GM12878 (cell line): ENCODE measurements at regions not wholly inside any gene's neighbourhood (a gene's known extent, or its start where the extent isn't known, plus 50 kb on each side); places are given as distances from the start of the nearest gene placed in this dataset.

Experiments
- ATAC-seq: fragments of 200-7000 bp; cut with Tn5 transposase; 3 replicates; pipeline ENCODE4 v1.9.1; 2020; ENCODE audit warnings: mild to moderate bottlenecking, moderate library complexity
- BruUV-seq: library from RNA; stranded (reverse); fragments of 400-500 nt; replicated peaks from 2 replicates; lab custom pipeline; 2021; lab: Mats Ljungman, UMichigan
- CTCF ChIA-PET: fragments of 300-600 bp; sonication (Branson Sonifier 250); formaldehyde crosslinking; extraction: SDS; loops from one replicate; lab custom pipeline; 2021; ENCODE audit warnings: inconsistent platforms; lab: Yijun Ruan, JAX
- POLR2A ChIA-PET: fragments of 350-600 bp; formaldehyde crosslinking; extraction: SDS; loops from one replicate; lab custom pipeline; 2021; ENCODE audit warnings: inconsistent platforms; lab: Charles Lee
- RAD21 ChIA-PET: fragments of 300-600 bp; sonication (Branson Sonifier 250); formaldehyde crosslinking; loops from one replicate; lab custom pipeline; 2023; ENCODE audit warnings: antibody characterized with exemption; ENCODE audit not compliant: unreplicated experiment; lab: Charles Lee
- SMC1A ChIA-PET: fragments of 300-600 bp; sonication (Branson Sonifier 250); formaldehyde crosslinking; loops from one replicate; lab custom pipeline; 2023; ENCODE audit not compliant: unreplicated experiment, uncharacterized antibody; lab: Charles Lee
- DNase-seq: peaks from one replicate; pipeline ENCODE4 v3.0.0-alpha.2; 2011; ENCODE audit warnings: low read depth, low spot score
- FAIRE-seq: peaks from 3 replicates; lab custom pipeline; 2011; peaks lifted over from hg19 to GRCh38; lab: Jason Lieb, UNC
- H2AFZ ChIP-seq: 2 replicates; pipeline ENCODE4 v1.6.0; 2011; ENCODE audit warnings: low read depth, low read length, control low read depth; ENCODE audit not compliant: control insufficient read depth
- H3K27ac ChIP-seq: 2 replicates; pipeline ENCODE4 v1.5.1; 2011; ENCODE audit warnings: control low read depth; ENCODE audit not compliant: control insufficient read depth, insufficient read depth
- H3K27me3 ChIP-seq, 2 experiments: replicated peaks in 1 of 2; 2 replicates each; pipeline versions ENCODE4 v1.6.0 to v1.6.1; 2011; ENCODE audit warnings: low read length in 1 of 2; ENCODE audit not compliant: control insufficient read depth in 2 of 2, insufficient read depth in 2 of 2
- H3K36me3 ChIP-seq, 2 experiments: 2 replicates each; pipeline ENCODE4 v1.5.1; 2011; ENCODE audit warnings: low read length in 1 of 2; ENCODE audit not compliant: control insufficient read depth in 2 of 2, insufficient read depth in 2 of 2
- H3K4me1 ChIP-seq: 2 replicates; pipeline ENCODE4 v1.6.1; 2011; ENCODE audit warnings: mild to moderate bottlenecking, low read length, moderate library complexity, mixed read lengths; ENCODE audit not compliant: control insufficient read depth, insufficient read depth
- H3K4me2 ChIP-seq: 2 replicates; pipeline ENCODE4 v1.6.0; 2011; ENCODE audit warnings: control low read depth; ENCODE audit not compliant: control insufficient read depth, insufficient read depth
- H3K4me3 ChIP-seq: fragments of 200-600 bp; sonication (generic); 2 replicates; pipeline ENCODE4 v1.5.1; 2016
- H3K79me2 ChIP-seq: 2 replicates; pipeline ENCODE4 v1.6.0; 2011; ENCODE audit warnings: low read length; ENCODE audit not compliant: control insufficient read depth, insufficient read depth
- H3K9ac ChIP-seq: 2 replicates; pipeline ENCODE4 v1.8.0; 2011; ENCODE audit warnings: low read length, control low read depth, mixed read lengths; ENCODE audit not compliant: control insufficient read depth, insufficient read depth
- H3K9me3 ChIP-seq: replicated peaks from 3 replicates; pipeline ENCODE4 v1.5.1; 2011; ENCODE audit warnings: mild to moderate bottlenecking, low read length; ENCODE audit not compliant: control insufficient read depth, insufficient read depth
- H4K20me1 ChIP-seq: 2 replicates; pipeline ENCODE4 v1.6.0; 2011; ENCODE audit not compliant: control insufficient read depth, insufficient read depth
- CBX3 ChIP-seq: fragments of 200-600 bp; sonication (generic); IDR thresholded peaks from 2 replicates; pipeline ENCODE4 v1.6.1; 2016; ENCODE audit warnings: low read depth, borderline replicate concordance
- CUX1 ChIP-seq: IDR thresholded peaks from 2 replicates; pipeline ENCODE4 v1.6.1; 2012; ENCODE audit warnings: improper control_type of control experiment, low read depth, low read length; ENCODE audit not compliant: insufficient replicate concordance
- EP300 ChIP-seq, 2 experiments: fragments of 150-350 bp in 1 of 2; IDR thresholded peaks; 2 replicates each; pipeline ENCODE4 v1.6.1; 2011 to 2012; ENCODE audit warnings: low read depth in 2 of 2, low read length in 2 of 2, borderline replicate concordance in 1 of 2, improper control_type of control experiment in 1 of 2, inconsistent platforms in 1 of 2; ENCODE audit not compliant: control insufficient read depth in 1 of 2
- IRF5 ChIP-seq: fragments of 450-650 bp; IDR thresholded peaks from 2 replicates; pipeline ENCODE4 v1.6.1; 2017; ENCODE audit warnings: borderline replicate concordance
- KLF5 ChIP-seq: fragments of 450-650 bp; IDR thresholded peaks from 2 replicates; pipeline ENCODE4 v1.6.1; 2014; ENCODE audit warnings: mild to moderate bottlenecking; ENCODE audit not compliant: partially characterized antibody
- LARP7 ChIP-seq: fragments of 450-650 bp; IDR thresholded peaks from 2 replicates; pipeline ENCODE4 v1.6.1; 2017; ENCODE audit warnings: mild to moderate bottlenecking
- NBN ChIP-seq: fragments of 450-650 bp; IDR thresholded peaks from 2 replicates; pipeline ENCODE4 v1.6.1; 2016
- NFXL1 ChIP-seq: fragments of 450-650 bp; IDR thresholded peaks from 2 replicates; pipeline ENCODE4 v1.6.1; 2017; ENCODE audit warnings: antibody characterized with exemption, mild to moderate bottlenecking, borderline replicate concordance
- NFYB ChIP-seq: IDR thresholded peaks from 2 replicates; pipeline ENCODE4 v1.6.1; 2011; ENCODE audit warnings: low read depth, mild to moderate bottlenecking, low read length, improper control_type of control experiment, moderate library complexity; ENCODE audit not compliant: insufficient read depth
- NKRF ChIP-seq: fragments of 450-650 bp; conservative IDR thresholded peaks from 2 replicates; pipeline ENCODE4 v1.6.1; 2017; ENCODE audit warnings: mild to moderate bottlenecking, moderate library complexity
- POLR2AphosphoS2 ChIP-seq: IDR thresholded peaks from 2 replicates; pipeline ENCODE4 v1.6.1; 2011; ENCODE audit warnings: low read depth, mild to moderate bottlenecking, low read length, improper control_type of control experiment, moderate library complexity
- RCOR1 ChIP-seq: conservative IDR thresholded peaks from 2 replicates; pipeline ENCODE4 v1.6.1; 2012; ENCODE audit warnings: low read depth, low read length, improper control_type of control experiment
- SMAD5 ChIP-seq: IDR thresholded peaks from 2 replicates; pipeline ENCODE4 v1.6.1; 2016; ENCODE audit warnings: antibody characterized with exemption, low read depth
- WRNIP1 ChIP-seq: IDR thresholded peaks from 2 replicates; pipeline ENCODE4 v1.6.1; 2011; ENCODE audit warnings: low read depth, low read length, improper control_type of control experiment, borderline replicate concordance
- WGBS: methylation state at CpG from one replicate; pipeline ENCODE4 v1.1.6; 2016; ENCODE audit warnings: low lambda C conversion rate; ENCODE audit not compliant: insufficient replicate concordance, insufficient coverage; ENCODE audit errors: missing lambda C conversion rate; 5-methylcytosine and 5-hydroxymethylcytosine counted together
- in situ Hi-C: fragments of 300-500 bp; cut with MboI; formaldehyde crosslinking; loops from 9 replicates; pipeline ENCODE4 v1.14.3; 2018; ENCODE audit warnings: mixed read lengths
- intact Hi-C: fragments of 100-400 bp; cut with micrococcal nuclease; formaldehyde crosslinking; loops from one replicate; pipeline ENCODE4 v1.14.2; 2022; ENCODE audit not compliant: unreplicated experiment

- ChIA-PET POLR2A (no interaction called here), CTCF (no interaction called here), SMC1A (no interaction called here), RAD21 (no interaction called here)
- H3K9ac ChIP-seq, result no peak overlapping the region
- TF ChIP-seq CUX1, result no peak
- TF ChIP-seq NFYB, result no peak
- no peak for TF ChIP-seq CBX3
- no peak for TF ChIP-seq LARP7
- no peak for TF ChIP-seq POLR2AphosphoS2
- TF ChIP-seq NBN, result no peak
- no peak for TF ChIP-seq WRNIP1
- TF ChIP-seq NFXL1, result no peak
- TF ChIP-seq IRF5, result no peak
- no peak for TF ChIP-seq RCOR1
- TF ChIP-seq KLF5, result no peak
- no peak for TF ChIP-seq EP300 (IDR thresholded peaks at IDR 0.05; ENCODE audit: borderline replicate concordance in 1 of 2, control insufficient read depth in 1 of 2, low read depth in 2 of 2, low read length in 2 of 2)
- TF ChIP-seq NKRF, result no peak
- TF ChIP-seq SMAD5, result no peak
- DNase-seq, result no peak
- no peak for FAIRE-seq
- intact Hi-C loops (no loop called here), in situ Hi-C loops (no loop called here)
- no TSS peak for BruUV-seq
- H3K36me3 ChIP-seq, result no peaks in the 10 kb centered on the region
- H4K20me1 ChIP-seq, result no peaks in the 10 kb centered on the region
- no peaks in the 10 kb centered on the region; a peak in 1 of 4 replicates for H3K27me3 ChIP-seq
- no peaks in the 10 kb centered on the region for H3K79me2 ChIP-seq
- no peaks in the 10 kb centered on the region for H3K4me1 ChIP-seq
- 21% methylated on average over 7 of the region's 7 CpGs for WGBS
- no peak overlapping the region for H2AFZ ChIP-seq
- H3K9me3 ChIP-seq, result no peaks in the 10 kb centered on the region
- H3K4me2 ChIP-seq, result no peak overlapping the region
- no peak overlapping the region for H3K27ac ChIP-seq
- no peak overlapping the region for H3K4me3 ChIP-seq
- ATAC-seq, result no peak
Measured at GRCh38 chr1:232292818-232293217, 337.1 kb downstream of the SIPA1L2 start.
